ENCODE measurements at regions not wholly inside any gene's neighbourhood (a gene's known extent, or its start where the extent isn't known, plus 50 kb on each side); places are given as distances from the start of the nearest gene placed in this dataset.

DNA sequence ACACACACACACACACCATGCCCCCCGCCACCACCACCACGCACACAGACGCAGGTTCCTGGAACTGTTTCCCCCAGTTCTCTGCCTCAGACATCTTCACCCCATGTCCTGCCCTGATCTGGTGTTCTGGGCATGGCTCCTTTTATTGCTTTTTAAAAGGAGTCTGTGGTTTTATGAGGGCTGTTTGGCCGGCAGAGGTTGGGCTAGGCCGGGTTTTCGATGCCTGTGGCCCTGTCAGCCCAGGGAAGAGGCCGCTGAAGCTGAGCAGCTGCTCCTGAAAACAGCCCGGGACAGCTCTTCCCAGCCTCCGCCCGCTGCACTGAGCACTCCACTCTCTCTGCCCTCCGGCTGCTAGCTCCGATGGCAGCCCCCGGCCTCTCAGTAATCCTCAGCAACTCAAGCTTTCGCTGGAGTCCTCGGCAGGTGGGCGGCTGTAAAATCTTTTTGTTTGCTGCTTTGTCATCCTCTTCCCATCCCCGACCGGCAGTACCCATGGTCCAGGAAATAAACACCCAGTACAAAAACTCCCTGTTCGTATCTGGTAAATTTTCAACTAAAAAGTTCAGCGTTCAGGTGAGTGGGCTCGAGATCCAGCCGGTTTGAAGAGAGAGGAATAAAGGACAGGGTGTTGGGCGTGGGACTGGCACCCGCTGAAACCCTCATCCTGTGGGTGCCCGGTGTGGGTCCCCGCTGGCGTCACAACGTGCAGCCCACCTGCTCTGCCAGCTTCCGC lies 103.0 kb upstream of the ERCC6L2 start (continued):
- TF ChIP-seq FOXJ3 (CRISPR knock-in tag; IDR thresholded peaks at IDR 0.05; ENCODE audit: borderline replicate concordance): peak; percentile 55; the same call in 1 of the 2 replicates
- no peak for TF ChIP-seq ZNF296 (CRISPR knock-in tag; conservative IDR thresholded peaks at IDR 0.05)
- no peak for TF ChIP-seq ZNF782 (CRISPR knock-in tag; IDR thresholded peaks at IDR 0.05; ENCODE audit: borderline replicate concordance)
- TF ChIP-seq MAFG (CRISPR knock-in tag; IDR thresholded peaks at IDR 0.05): no peak
- TF ChIP-seq, protein P1, sequence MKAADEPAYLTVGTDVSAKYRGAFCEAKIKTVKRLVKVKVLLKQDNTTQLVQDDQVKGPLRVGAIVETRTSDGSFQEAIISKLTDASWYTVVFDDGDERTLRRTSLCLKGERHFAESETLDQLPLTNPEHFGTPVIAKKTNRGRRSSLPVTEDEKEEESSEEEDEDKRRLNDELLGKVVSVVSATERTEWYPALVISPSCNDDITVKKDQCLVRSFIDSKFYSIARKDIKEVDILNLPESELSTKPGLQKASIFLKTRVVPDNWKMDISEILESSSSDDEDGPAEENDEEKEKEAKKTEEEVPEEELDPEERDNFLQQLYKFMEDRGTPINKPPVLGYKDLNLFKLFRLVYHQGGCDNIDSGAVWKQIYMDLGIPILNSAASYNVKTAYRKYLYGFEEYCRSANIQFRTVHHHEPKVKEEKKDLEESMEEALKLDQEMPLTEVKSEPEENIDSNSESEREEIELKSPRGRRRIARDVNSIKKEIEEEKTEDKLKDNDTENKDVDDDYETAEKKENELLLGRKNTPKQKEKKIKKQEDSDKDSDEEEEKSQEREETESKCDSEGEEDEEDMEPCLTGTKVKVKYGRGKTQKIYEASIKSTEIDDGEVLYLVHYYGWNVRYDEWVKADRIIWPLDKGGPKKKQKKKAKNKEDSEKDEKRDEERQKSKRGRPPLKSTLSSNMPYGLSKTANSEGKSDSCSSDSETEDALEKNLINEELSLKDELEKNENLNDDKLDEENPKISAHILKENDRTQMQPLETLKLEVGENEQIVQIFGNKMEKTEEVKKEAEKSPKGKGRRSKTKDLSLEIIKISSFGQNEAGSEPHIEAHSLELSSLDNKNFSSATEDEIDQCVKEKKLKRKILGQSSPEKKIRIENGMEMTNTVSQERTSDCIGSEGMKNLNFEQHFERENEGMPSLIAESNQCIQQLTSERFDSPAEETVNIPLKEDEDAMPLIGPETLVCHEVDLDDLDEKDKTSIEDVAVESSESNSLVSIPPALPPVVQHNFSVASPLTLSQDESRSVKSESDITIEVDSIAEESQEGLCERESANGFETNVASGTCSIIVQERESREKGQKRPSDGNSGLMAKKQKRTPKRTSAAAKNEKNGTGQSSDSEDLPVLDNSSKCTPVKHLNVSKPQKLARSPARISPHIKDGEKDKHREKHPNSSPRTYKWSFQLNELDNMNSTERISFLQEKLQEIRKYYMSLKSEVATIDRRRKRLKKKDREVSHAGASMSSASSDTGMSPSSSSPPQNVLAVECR (CRISPR knock-in tag; IDR thresholded peaks at IDR 0.05; ENCODE audit: borderline replicate concordance): peak; percentile 22; the same call in 1 of the 2 replicates
- TF ChIP-seq KAT8 (CRISPR knock-in tag; IDR thresholded peaks at IDR 0.05): 0 out of 2 replicates have a peak, but pooled peaks have one; percentile 26
- TF ChIP-seq AFF4 (CRISPR knock-in tag; IDR thresholded peaks at IDR 0.05): no peak
- peak; percentile 41; the same call in 1 of the 2 replicates for TF ChIP-seq PITX1 (CRISPR knock-in tag; IDR thresholded peaks at IDR 0.05)
- TF ChIP-seq SMAD9 (CRISPR knock-in tag; IDR thresholded peaks at IDR 0.05): no peak; the same call in 1 of the 2 replicates
- TF ChIP-seq MBNL3 (CRISPR knock-in tag; conservative IDR thresholded peaks at IDR 0.05): no peak
- no peak for TF ChIP-seq ZNF382 (CRISPR knock-in tag; IDR thresholded peaks at IDR 0.05; ENCODE audit: borderline replicate concordance)
- peak in 1 of 2 experiments; percentile 23; a peak in 1 of 4 replicates for TF ChIP-seq EP300 (IDR thresholded peaks at IDR 0.05; ENCODE audit: low read depth in 2 of 2, low read length in 2 of 2)
- no peak; the same call in 1 of the 2 replicates for TF ChIP-seq EP300 (CRISPR knock-in tag; IDR thresholded peaks at IDR 0.05; ENCODE audit: borderline replicate concordance)
- 0 out of 2 replicates have a peak, but pooled peaks have one; percentile 23 for TF ChIP-seq KMT2B (CRISPR knock-in tag; IDR thresholded peaks at IDR 0.05)
- TF ChIP-seq ZBTB7B (CRISPR knock-in tag; IDR thresholded peaks at IDR 0.05): peak; percentile 83
- no peak for TF ChIP-seq HNRNPUL1 (IDR thresholded peaks at IDR 0.05; ENCODE audit: low read depth, low read length)
- no peak for TF ChIP-seq ZNF282 (IDR thresholded peaks at IDR 0.05; ENCODE audit: partially characterized antibody)
- no peak for TF ChIP-seq TEAD2 (CRISPR knock-in tag; IDR thresholded peaks at IDR 0.05)
- peak; percentile 54 for TF ChIP-seq ZFX (CRISPR knock-in tag; IDR thresholded peaks at IDR 0.05; ENCODE audit: low read depth)
- no peak for TF ChIP-seq HMGA1 (CRISPR knock-in tag; conservative IDR thresholded peaks at IDR 0.05)
- TF ChIP-seq POLR2AphosphoS5 (IDR thresholded peaks at IDR 0.05; ENCODE audit: low read depth, low read length): peak; percentile 63
- TF ChIP-seq CENPBD1 (CRISPR knock-in tag; IDR thresholded peaks at IDR 0.05; ENCODE audit: borderline replicate concordance, low read depth): no peak

Measured in HepG2 (cell line).